Panc1 (cell line): ENCODE measurements at regions not wholly inside any gene's neighbourhood (a gene's known extent, or its start where the extent isn't known, plus 50 kb on each side); places are given as distances from the start of the nearest gene placed in this dataset.

Source experiments
- POLR2AphosphoS5 ChIP-seq: IDR thresholded peaks from 2 replicates; pipeline ENCODE4 v1.6.1; 2012; ENCODE audit warnings: mild to moderate bottlenecking, low read depth, low read length, moderate library complexity
- REST ChIP-seq, 2 experiments: IDR thresholded peaks; 2 replicates each; pipeline ENCODE4 v1.6.1; 2011 to 2012; ENCODE audit warnings: low read depth in 2 of 2, control low read depth in 1 of 2, low read length in 1 of 2, mild to moderate bottlenecking in 1 of 2, moderate library complexity in 1 of 2; ENCODE audit not compliant: insufficient read depth in 1 of 2
- TF ChIP-seq, protein P1 (sequence below): fragments of 450-650 bp; IDR thresholded peaks from 2 replicates; pipeline ENCODE4 v1.5.1; 2017; ENCODE audit warnings: mild to moderate bottlenecking

DNA sequence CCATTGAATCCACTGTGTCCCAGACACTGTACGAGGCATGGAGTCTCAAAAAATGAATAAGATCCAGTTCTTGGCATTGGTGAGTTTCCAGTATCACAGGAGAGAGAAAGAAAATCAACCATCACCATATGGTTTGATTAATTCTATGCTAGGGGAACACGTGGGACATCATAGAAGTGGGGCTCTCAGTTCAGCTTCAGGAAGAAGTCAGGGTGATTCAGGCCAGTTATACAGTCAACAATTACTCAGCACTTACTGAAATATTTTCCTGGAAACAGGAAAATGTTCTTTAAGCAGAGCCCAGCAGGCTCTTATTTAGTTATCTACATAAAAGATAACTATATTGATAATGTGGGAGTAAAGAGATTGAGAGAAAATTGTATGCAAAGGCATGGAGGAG lies 407.2 kb downstream of the NOVA1 start:
- TF ChIP-seq REST (IDR thresholded peaks at IDR 0.05; ENCODE audit: insufficient read depth in 1 of 2, low read depth in 2 of 2, low read length in 1 of 2) (no peak), POLR2AphosphoS5 (no peak)
- TF ChIP-seq, protein P1, sequence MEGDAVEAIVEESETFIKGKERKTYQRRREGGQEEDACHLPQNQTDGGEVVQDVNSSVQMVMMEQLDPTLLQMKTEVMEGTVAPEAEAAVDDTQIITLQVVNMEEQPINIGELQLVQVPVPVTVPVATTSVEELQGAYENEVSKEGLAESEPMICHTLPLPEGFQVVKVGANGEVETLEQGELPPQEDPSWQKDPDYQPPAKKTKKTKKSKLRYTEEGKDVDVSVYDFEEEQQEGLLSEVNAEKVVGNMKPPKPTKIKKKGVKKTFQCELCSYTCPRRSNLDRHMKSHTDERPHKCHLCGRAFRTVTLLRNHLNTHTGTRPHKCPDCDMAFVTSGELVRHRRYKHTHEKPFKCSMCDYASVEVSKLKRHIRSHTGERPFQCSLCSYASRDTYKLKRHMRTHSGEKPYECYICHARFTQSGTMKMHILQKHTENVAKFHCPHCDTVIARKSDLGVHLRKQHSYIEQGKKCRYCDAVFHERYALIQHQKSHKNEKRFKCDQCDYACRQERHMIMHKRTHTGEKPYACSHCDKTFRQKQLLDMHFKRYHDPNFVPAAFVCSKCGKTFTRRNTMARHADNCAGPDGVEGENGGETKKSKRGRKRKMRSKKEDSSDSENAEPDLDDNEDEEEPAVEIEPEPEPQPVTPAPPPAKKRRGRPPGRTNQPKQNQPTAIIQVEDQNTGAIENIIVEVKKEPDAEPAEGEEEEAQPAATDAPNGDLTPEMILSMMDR: no peak
